Neutrophil (primary cell): ENCODE measurements at regions not wholly inside any gene's neighbourhood (a gene's known extent, or its start where the extent isn't known, plus 50 kb on each side); places are given as distances from the start of the nearest gene placed in this dataset.
A peak's percentile ranks its signal among the peaks of the same experiment; 100 is the strongest.
"Not testable (repeated sequence)": the region's sequence is repeated elsewhere in the genome, so short reads cannot be mapped to it uniquely, and the experiment has no call there.

Source experiments
- H3K27ac ChIP-seq: fragments of 200-600 bp; sonication (generic); 2 replicates; pipeline ENCODE4 v1.5.1; 2016; ENCODE audit warnings: mild to moderate bottlenecking, moderate library complexity
- H3K27me3 ChIP-seq: fragments of 200-600 bp; sonication (generic); 2 replicates; pipeline ENCODE4 v1.6.0; 2016; ENCODE audit warnings: mild to moderate bottlenecking
- H3K36me3 ChIP-seq: fragments of 200-600 bp; sonication (generic); 2 replicates; pipeline ENCODE4 v1.5.1; 2017
- H3K4me1 ChIP-seq, 2 experiments: fragments of 200-600 bp in 1 of 2; sonication (generic) in 1 of 2; 1 replicate in 1 of 2; 2 replicates in 1 of 2; pipeline versions ENCODE4 v1.5.1 to v1.6.1; 2013 to 2016; ENCODE audit warnings: low read depth in 1 of 2, low read length in 1 of 2, mild to moderate bottlenecking in 1 of 2, moderate library complexity in 1 of 2; ENCODE audit not compliant: control insufficient read depth in 1 of 2, insufficient read depth in 1 of 2
- H3K4me3 ChIP-seq, 2 experiments: fragments of 200-600 bp in 1 of 2; sonication (generic) in 1 of 2; 1 replicate in 1 of 2; 2 replicates in 1 of 2; pipeline ENCODE4 v1.5.1; 2013 to 2016; ENCODE audit warnings: low read depth in 1 of 2, low read length in 1 of 2, mild to moderate bottlenecking in 1 of 2, moderate library complexity in 1 of 2
- H3K9me3 ChIP-seq: fragments of 200-600 bp; sonication (generic); 2 replicates; pipeline ENCODE4 v1.5.1; 2016
- CTCF ChIP-seq: fragments of 200-600 bp; sonication (generic); IDR thresholded peaks from 2 replicates; pipeline ENCODE4 v1.5.1; 2016; ENCODE audit warnings: antibody characterized with exemption

GRCh38 chr19:37303591-37304171 is 67.2 kb upstream of the ZNF527 start:
- Histone ChIP-seq H3K27ac (no peak overlapping the region), H3K4me3 (no peak overlapping the region), H3K27me3 (no peaks in the 10 kb centered on the region), H3K9me3 (peaks cover 17% of the 10 kb centered on the region), H3K4me1 (no peaks in the 10 kb centered on the region), H3K36me3 (no peaks in the 10 kb centered on the region)
- no peak for TF ChIP-seq CTCF

- no peaks in the 10 kb centered on the region for H3K4me1 ChIP-seq
- TF ChIP-seq CTCF: no peak
- no peak overlapping the region for H3K27ac ChIP-seq
- H3K4me3 ChIP-seq: no peak overlapping the region
- H3K27me3 ChIP-seq: no peaks in the 10 kb centered on the region
- H3K36me3 ChIP-seq: no peaks in the 10 kb centered on the region
- H3K9me3 ChIP-seq: peaks cover 20% of the 10 kb centered on the region
Measured at GRCh38 chr19:37304190-37304883, 66.6 kb upstream of the ZNF527 start.

GRCh38 chr19:37304884-37305255 is 66.0 kb upstream of the ZNF527 start:
- Histone ChIP-seq H3K4me3 (no peak overlapping the region), H3K36me3 (no peaks in the 10 kb centered on the region), H3K27me3 (no peaks in the 10 kb centered on the region), H3K27ac (no peak overlapping the region), H3K9me3 (peaks cover 20% of the 10 kb centered on the region), H3K4me1 (no peaks in the 10 kb centered on the region)
- TF ChIP-seq CTCF: no peak

- H3K4me1 ChIP-seq: peaks cover 6 to 8% of the 10 kb centered on the region in 2 experiments
- H3K27ac ChIP-seq: no peak overlapping the region
- H3K9me3 ChIP-seq: peaks cover 20% of the 10 kb centered on the region
- H3K27me3 ChIP-seq: no peaks in the 10 kb centered on the region
- no peak for TF ChIP-seq CTCF
- H3K36me3 ChIP-seq: no peaks in the 10 kb centered on the region
- no peak overlapping the region for H3K4me3 ChIP-seq
Measured at GRCh38 chr19:37306383-37306963, 64.4 kb upstream of the ZNF527 start.

GRCh38 chr19:37309834-37310575 is 60.9 kb upstream of the ZNF527 start:
- Histone ChIP-seq H3K36me3 (no peaks in the 10 kb centered on the region), H3K4me3 (no peak overlapping the region), H3K27ac (no peak overlapping the region), H3K27me3 (peaks cover 2% of the 10 kb centered on the region), H3K9me3 (peaks cover 5% of the 10 kb centered on the region), H3K4me1 (peaks cover 15 to 20% of the 10 kb centered on the region in 2 experiments)
- TF ChIP-seq CTCF: no peak

GRCh38 chr19:37312531-37313334 is 58.2 kb upstream of the ZNF527 start:
- not testable (repeated sequence) for H3K27me3 ChIP-seq, H3K27ac ChIP-seq, H3K36me3 ChIP-seq
- Histone ChIP-seq H3K4me3 (peak overlapping the region; percentile 31 to 36), H3K9me3 (peaks cover 10% of the 10 kb centered on the region), H3K4me1 (peaks cover 19 to 23% of the 10 kb centered on the region in 2 experiments)
